Gastrocnemius medialis (tissue), 4 donors: ENCODE measurements at regions not wholly inside any gene's neighbourhood (a gene's known extent, or its start where the extent isn't known, plus 50 kb on each side); places are given as distances from the start of the nearest gene placed in this dataset.

Experiments used
- ATAC-seq, 2 donors: fragments of 150-250 bp; one replicate each; pipeline ENCODE4 v1.9.1; 2016
- DNase-seq, 2 donors: peaks; one replicate each; pipeline ENCODE4 v3.0.0-alpha.2; 2019
- H3K27ac ChIP-seq, 4 donors: fragments of 200-600 bp; sonication (generic); 1 replicate in 1 of 4; 2 replicates in 3 of 4; pipeline ENCODE4 v1.5.1; 2016 to 2018; ENCODE audit warnings: mild to moderate bottlenecking in 2 of 4, moderate library complexity in 1 of 4
- H3K27me3 ChIP-seq, 3 donors: fragments of 200-600 bp; sonication (generic) in 2 of 3; 1 replicate in 1 of 3; 2 replicates in 2 of 3; pipeline versions ENCODE4 v1.5.1 to v1.6.0; 2016 to 2019; ENCODE audit warnings: mild to moderate bottlenecking in 1 of 3, moderate library complexity in 1 of 3
- H3K36me3 ChIP-seq, 2 donors: fragments of 200-600 bp; sonication (generic) in 1 of 2; one replicate each; pipeline ENCODE4 v1.5.1; 2017 to 2018
- H3K4me1 ChIP-seq, 2 donors: fragments of 200-600 bp; sonication (generic) in 1 of 2; one replicate each; pipeline ENCODE4 v1.5.1; 2016 to 2017; ENCODE audit warnings: mild to moderate bottlenecking in 2 of 2
- H3K4me3 ChIP-seq, 4 donors: fragments of 200-600 bp; sonication (generic) in 3 of 4; 1 replicate in 1 of 4; 2 replicates in 3 of 4; pipeline ENCODE4 v1.5.1; 2016 to 2019; ENCODE audit warnings: mild to moderate bottlenecking in 2 of 4
- H3K9me3 ChIP-seq, 3 donors: fragments of 200-600 bp; sonication (generic) in 2 of 3; 1 replicate in 1 of 3; 2 replicates in 2 of 3; pipeline ENCODE4 v1.5.1; 2016 to 2019
- CTCF ChIP-seq, 5 experiments: fragments of 450-650 bp in 3 of 5; fragments of 200-600 bp in 2 of 5; sonication (generic) in 2 of 5; IDR thresholded peaks in 4 of 5; conservative IDR thresholded peaks in 1 of 5; 1 replicate in 4 of 5; 2 replicates in 1 of 5; pipeline ENCODE4 v1.5.1; 2016 to 2019; ENCODE audit warnings: antibody characterized with exemption in 5 of 5, mild to moderate bottlenecking in 3 of 5, moderate library complexity in 3 of 5
- POLR2A ChIP-seq, 2 donors: fragments of 450-650 bp; IDR thresholded peaks; one replicate each; pipeline ENCODE4 v1.6.1; 2017; ENCODE audit warnings: antibody characterized with exemption in 2 of 2, mild to moderate bottlenecking in 2 of 2, moderate library complexity in 2 of 2
- in situ Hi-C, 4 donors: fragments of 200-750 bp; cut with MboI; loops; one replicate each; pipeline versions ENCODE4 v1.15.0 to v1.8.0; 2017; ENCODE audit warnings: low sequenced_read_pairs in 4 of 4
- intact Hi-C: fragments of 100-400 bp; cut with DNase I; formaldehyde crosslinking; loops from one replicate; pipeline ENCODE4 v1.15.1; 2023; ENCODE audit warnings: low total_unique reads

- no peaks in the 10 kb centered on the region for H3K9me3 ChIP-seq
- ATAC-seq (no peak), DNase-seq (no peak)
- H3K27ac ChIP-seq = no peak overlapping the region
- H3K4me3 ChIP-seq = no peak overlapping the region
- in situ Hi-C loops (no loop called here), intact Hi-C loops (no loop called here)
- no peak for TF ChIP-seq CTCF (IDR thresholded peaks at IDR 0.05 in 4 of 5, conservative IDR thresholded peaks at IDR 0.05 in 1 of 5)
- TF ChIP-seq POLR2A (IDR thresholded peaks at IDR 0.05) = no peak
- peaks cover 8 to 32% (median 12%) of the 10 kb centered on the region in 3 donors for H3K27me3 ChIP-seq
- no peaks in the 10 kb centered on the region for H3K36me3 ChIP-seq
- H3K4me1 ChIP-seq = no peaks in the 10 kb centered on the region
Measured at GRCh38 chr11:71114124-71114851, 138.1 kb downstream of the SHANK2 start.

- no peak for DNase-seq
- no peaks in the 10 kb centered on the region for H3K4me1 ChIP-seq
- H3K36me3 ChIP-seq = no peaks in the 10 kb centered on the region
- H3K9me3 ChIP-seq = no peaks in the 10 kb centered on the region
- H3K27me3 ChIP-seq = peaks cover 8 to 30% (median 12%) of the 10 kb centered on the region in 3 donors
- H3K27ac ChIP-seq = no peak overlapping the region
- TF ChIP-seq POLR2A (IDR thresholded peaks at IDR 0.05) (no peak), CTCF (IDR thresholded peaks at IDR 0.05 in 4 of 5, conservative IDR thresholded peaks at IDR 0.05 in 1 of 5) (no peak)
- no peak for ATAC-seq
- no peak overlapping the region for H3K4me3 ChIP-seq
- in situ Hi-C loops (no loop called here), intact Hi-C loops (no loop called here)
Measured at GRCh38 chr11:71112990-71113389, 139.4 kb downstream of the SHANK2 start.

- Histone ChIP-seq H3K27ac (no peak overlapping the region), H3K9me3 (no peaks in the 10 kb centered on the region), H3K36me3 (no peaks in the 10 kb centered on the region), H3K27me3 (peaks cover 8 to 30% (median 12%) of the 10 kb centered on the region in 3 donors), H3K4me1 (no peaks in the 10 kb centered on the region), H3K4me3 (no peak overlapping the region)
- intact Hi-C loops (no loop called here), in situ Hi-C loops (no loop called here)
- ATAC-seq = no peak
- TF ChIP-seq POLR2A (IDR thresholded peaks at IDR 0.05) (no peak), CTCF (IDR thresholded peaks at IDR 0.05 in 4 of 5, conservative IDR thresholded peaks at IDR 0.05 in 1 of 5) (no peak)
- DNase-seq = no peak
Measured at GRCh38 chr11:71112454-71112853, 139.9 kb downstream of the SHANK2 start.

GRCh38 chr11:71109586-71109985, 142.8 kb downstream of the SHANK2 start:
- no peak overlapping the region for H3K27ac ChIP-seq
- intact Hi-C loops (no loop called here), in situ Hi-C loops (no loop called here)
- H3K27me3 ChIP-seq = peaks cover 6 to 28% (median 8%) of the 10 kb centered on the region in 3 donors
- H3K36me3 ChIP-seq = no peaks in the 10 kb centered on the region
- H3K4me1 ChIP-seq = no peaks in the 10 kb centered on the region
- TF ChIP-seq CTCF (IDR thresholded peaks at IDR 0.05 in 4 of 5, conservative IDR thresholded peaks at IDR 0.05 in 1 of 5) = no peak
- TF ChIP-seq POLR2A (IDR thresholded peaks at IDR 0.05) = no peak
- no peak overlapping the region for H3K4me3 ChIP-seq
- ATAC-seq (no peak), DNase-seq (no peak)
- H3K9me3 ChIP-seq = no peaks in the 10 kb centered on the region

- in situ Hi-C loops = no loop called here
- intact Hi-C loops = no loop called here
- DNase-seq (no peak), ATAC-seq (no peak)
- Histone ChIP-seq H3K4me3 (no peak overlapping the region), H3K27ac (no peak overlapping the region), H3K9me3 (no peaks in the 10 kb centered on the region), H3K4me1 (no peaks in the 10 kb centered on the region), H3K36me3 (no peaks in the 10 kb centered on the region), H3K27me3 (peaks cover 5 to 28% (median 8%) of the 10 kb centered on the region in 3 donors)
- TF ChIP-seq POLR2A (IDR thresholded peaks at IDR 0.05) (no peak), CTCF (IDR thresholded peaks at IDR 0.05 in 4 of 5, conservative IDR thresholded peaks at IDR 0.05 in 1 of 5) (no peak)
Measured at GRCh38 chr11:71109186-71109585, 143.2 kb downstream of the SHANK2 start.
